DLD1 (cell line): ENCODE measurements at regions not wholly inside any gene's neighbourhood (a gene's known extent, or its start where the extent isn't known, plus 50 kb on each side); places are given as distances from the start of the nearest gene placed in this dataset.

ENCODE experiments used
- in situ Hi-C: cut with HindIII; loops from 2 replicates; pipeline ENCODE4 v1.10.0; 2017; ENCODE audit warnings: low sequenced_read_pairs

GRCh38 chr1:199264911-199265310 lies 626.1 kb downstream of the PTPRC start:
- in situ Hi-C loops: no loop called here

GRCh38 chr1:199265319-199265718 lies 626.5 kb downstream of the PTPRC start:
- in situ Hi-C loops: no loop called here

GRCh38 chr1:199269241-199269640 lies 630.4 kb downstream of the PTPRC start:
- in situ Hi-C loops: no loop called here

- in situ Hi-C loops: no loop called here
These were observed 633.3 kb downstream of the PTPRC start for GRCh38 chr1:199272139-199272544.

- in situ Hi-C loops: no loop called here
These were observed 633.8 kb downstream of the PTPRC start for GRCh38 chr1:199272628-199273086.

GRCh38 chr1:199273837-199274379 lies 635.1 kb downstream of the PTPRC start:
- in situ Hi-C loops: no loop called here

GRCh38 chr1:199279067-199279466 lies 640.2 kb downstream of the PTPRC start:
- in situ Hi-C loops: no loop called here

- in situ Hi-C loops: no loop called here
These were observed 641.2 kb downstream of the PTPRC start for GRCh38 chr1:199279872-199280645.

GRCh38 chr1:199282751-199283305 lies 644.0 kb downstream of the PTPRC start:
- in situ Hi-C loops: no loop called here

- in situ Hi-C loops: no loop called here
These were observed 645.0 kb downstream of the PTPRC start for GRCh38 chr1:199283794-199284193.

GRCh38 chr1:199287206-199287605 lies 648.4 kb downstream of the PTPRC start:
- in situ Hi-C loops: no loop called here

GRCh38 chr1:199287647-199288046 lies 648.8 kb downstream of the PTPRC start:
- in situ Hi-C loops: no loop called here

GRCh38 chr1:199290186-199290585 lies 651.3 kb downstream of the PTPRC start:
- in situ Hi-C loops: no loop called here

- in situ Hi-C loops: no loop called here
These were observed 652.3 kb downstream of the PTPRC start for GRCh38 chr1:199291022-199291740.

- in situ Hi-C loops: no loop called here
These were observed 654.1 kb downstream of the PTPRC start for GRCh38 chr1:199292896-199293295.

- in situ Hi-C loops: no loop called here
These were observed 656.3 kb downstream of the PTPRC start for GRCh38 chr1:199295107-199295506.

- in situ Hi-C loops: no loop called here
These were observed 658.3 kb downstream of the PTPRC start for GRCh38 chr1:199297174-199297573.

- in situ Hi-C loops: no loop called here
These were observed 659.0 kb downstream of the PTPRC start for GRCh38 chr1:199297887-199298286.

- in situ Hi-C loops: no loop called here
These were observed 660.0 kb downstream of the PTPRC start for GRCh38 chr1:199298825-199299224.

GRCh38 chr1:199301472-199302217 lies 662.8 kb downstream of the PTPRC start:
- in situ Hi-C loops: no loop called here

GRCh38 chr1:199302554-199302953 lies 663.7 kb downstream of the PTPRC start:
- in situ Hi-C loops: no loop called here
